ENCODE measurements at regions not wholly inside any gene's neighbourhood (a gene's known extent, or its start where the extent isn't known, plus 50 kb on each side); places are given as distances from the start of the nearest gene placed in this dataset.

GRCh38 chr4:81758574-81759264, 287.0 kb upstream of the RASGEF1B start:
- no peak for TF ChIP-seq CTCF (IDR thresholded peaks at IDR 0.05)
- no peak for TF ChIP-seq ZFX (IDR thresholded peaks at IDR 0.05; ENCODE audit: borderline replicate concordance)

All from 22Rv1 (cell line).